ACHN (cell line): ENCODE measurements at regions not wholly inside any gene's neighbourhood (a gene's known extent, or its start where the extent isn't known, plus 50 kb on each side); places are given as distances from the start of the nearest gene placed in this dataset.

ENCODE experiments used
- DNase-seq: peaks from one replicate; pipeline ENCODE4 v3.0.0-alpha.2; 2015
- in situ Hi-C: cut with HindIII; loops from 2 replicates; pipeline ENCODE4 v1.10.0; 2017; ENCODE audit warnings: low sequenced_read_pairs, low pct_ligation_motif_present, low pct_unique_long_range_greater_than_20kb

- DNase-seq: no peak
- in situ Hi-C loops: no loop called here
Measured at GRCh38 chr16:26995522-26995921, 71.2 kb upstream of the C16orf82 start.

DNA sequence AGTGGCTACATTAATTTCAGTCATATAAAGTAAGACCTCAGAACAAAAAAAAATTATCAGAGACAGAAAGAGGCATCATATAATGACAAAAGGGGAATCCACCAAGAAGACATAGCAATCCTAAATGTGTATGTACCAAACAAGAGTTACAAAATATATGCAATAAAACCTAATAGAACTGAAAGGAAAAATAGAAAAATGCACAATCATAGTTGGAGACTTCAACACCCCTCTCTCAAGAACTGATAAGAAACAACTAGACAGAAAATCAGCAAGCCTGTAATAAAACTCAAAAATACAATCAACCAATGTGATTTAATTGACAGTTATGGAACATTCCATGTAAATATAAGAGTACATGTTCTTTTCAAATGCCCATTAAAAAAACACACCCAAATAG, 61.3 kb upstream of the C16orf82 start:
- no peak for DNase-seq
- in situ Hi-C loops: no loop called here
